ENCODE measurements at regions not wholly inside any gene's neighbourhood (a gene's known extent, or its start where the extent isn't known, plus 50 kb on each side); places are given as distances from the start of the nearest gene placed in this dataset.
"Not testable (repeated sequence)": the region's sequence is repeated elsewhere in the genome, so short reads cannot be mapped to it uniquely, and the experiment has no call there.

- 82 to 84% methylated on average over 1 of the region's 1 CpG for WGBS, 2 donors
- Histone ChIP-seq H3K9me3 (no peaks in the 10 kb centered on the region), H3K4me3 (no peak overlapping the region), H3K27me3 (no peaks in the 10 kb centered on the region), H3K36me3 (no peaks in the 10 kb centered on the region), H3K27ac (no peak overlapping the region), H3K4me1 (peaks cover 0 to 26% (median 10%) of the 10 kb centered on the region in 4 donors)
- intact Hi-C loops (cut with DNase I): no loop called here
- TF ChIP-seq POLR2A (IDR thresholded peaks at IDR 0.05): no peak
- TF ChIP-seq POLR2AphosphoS5 (IDR thresholded peaks at IDR 0.05): no peak
- TF ChIP-seq CTCF (IDR thresholded peaks at IDR 0.05): no peak
- no peak for TF ChIP-seq EP300 (IDR thresholded peaks at IDR 0.05)
- DNase-seq: no peak
These were observed 225.6 kb upstream of the CACNA2D1 start for GRCh38 chr7:82669141-82669540.

- intact Hi-C loops (cut with DNase I): no loop called here
- Histone ChIP-seq H3K9me3 (no peaks in the 10 kb centered on the region), H3K4me3 (no peak overlapping the region), H3K4me1 (peaks cover 0 to 26% (median 10%) of the 10 kb centered on the region in 4 donors), H3K27me3 (no peaks in the 10 kb centered on the region), H3K27ac (no peak overlapping the region), H3K36me3 (no peaks in the 10 kb centered on the region)
- DNase-seq: no peak
- 13 to 43% methylated on average over 2 of the region's 2 CpGs for WGBS, 2 donors
- TF ChIP-seq CTCF (IDR thresholded peaks at IDR 0.05) (no peak), EP300 (IDR thresholded peaks at IDR 0.05) (no peak), POLR2AphosphoS5 (IDR thresholded peaks at IDR 0.05) (no peak), POLR2A (IDR thresholded peaks at IDR 0.05) (no peak)
These were observed 225.1 kb upstream of the CACNA2D1 start for GRCh38 chr7:82668676-82669075.

GRCh38 chr7:82665966-82666507 lies 222.5 kb upstream of the CACNA2D1 start:
- no peak for TF ChIP-seq EP300 (IDR thresholded peaks at IDR 0.05)
- no peak for TF ChIP-seq CTCF (IDR thresholded peaks at IDR 0.05)
- TF ChIP-seq POLR2AphosphoS5 (IDR thresholded peaks at IDR 0.05): no peak
- WGBS, 2 donors: 69% methylated on average over 5 of the region's 5 CpGs
- intact Hi-C loops (cut with DNase I): no loop called here
- no peak for DNase-seq
- no peaks in the 10 kb centered on the region for H3K36me3 ChIP-seq
- H3K4me1 ChIP-seq: peaks cover 0 to 9% (median 6%) of the 10 kb centered on the region in 4 donors
- no peaks in the 10 kb centered on the region for H3K9me3 ChIP-seq
- no peaks in the 10 kb centered on the region for H3K27me3 ChIP-seq
- H3K4me3 ChIP-seq: no peak overlapping the region
- H3K27ac ChIP-seq: no peak overlapping the region

- DNase-seq: no peak
- TF ChIP-seq EP300 (IDR thresholded peaks at IDR 0.05): no peak
- TF ChIP-seq CTCF (IDR thresholded peaks at IDR 0.05): no peak
- no peak for TF ChIP-seq POLR2A (IDR thresholded peaks at IDR 0.05)
- no peak for TF ChIP-seq POLR2AphosphoS5 (IDR thresholded peaks at IDR 0.05)
- no peak overlapping the region for H3K4me3 ChIP-seq
- H3K27ac ChIP-seq: no peak overlapping the region
- intact Hi-C loops (cut with DNase I): no loop called here
- no peaks in the 10 kb centered on the region for H3K36me3 ChIP-seq
- peaks cover 0 to 3% (median 0%) of the 10 kb centered on the region in 4 donors for H3K9me3 ChIP-seq
- H3K4me1 ChIP-seq: no peaks in the 10 kb centered on the region
- H3K27me3 ChIP-seq: no peaks in the 10 kb centered on the region
- WGBS, 2 donors: 95 to 96% methylated on average over 1 of the region's 1 CpG
These were observed 212.4 kb upstream of the CACNA2D1 start for GRCh38 chr7:82655965-82656364.

GRCh38 chr7:82650095-82650494 lies 206.5 kb upstream of the CACNA2D1 start:
- H3K9me3 ChIP-seq; H3K36me3 ChIP-seq; DNase-seq; H3K27ac ChIP-seq; H3K4me3 ChIP-seq; H3K4me1 ChIP-seq; H3K27me3 ChIP-seq; intact Hi-C loops (cut with DNase I): not testable (repeated sequence)
- WGBS, 2 donors: 84 to 91% methylated on average over 10 of the region's 10 CpGs
